Suprapubic skin (tissue), 3 donors: ENCODE measurements at regions not wholly inside any gene's neighbourhood (a gene's known extent, or its start where the extent isn't known, plus 50 kb on each side); places are given as distances from the start of the nearest gene placed in this dataset.
"Not testable (repeated sequence)": the region's sequence is repeated elsewhere in the genome, so short reads cannot be mapped to it uniquely, and the experiment has no call there.

ENCODE experiments used
- CTCF ChIP-seq, 2 donors: fragments of 200-600 bp in 1 of 2; fragments of 450-650 bp in 1 of 2; sonication (generic) in 1 of 2; IDR thresholded peaks; one replicate each; pipeline ENCODE4 v1.5.1; 2016 to 2019; ENCODE audit warnings: antibody characterized with exemption in 2 of 2, mild to moderate bottlenecking in 1 of 2, moderate library complexity in 1 of 2
- POLR2A ChIP-seq, 2 donors: fragments of 450-650 bp; IDR thresholded peaks; one replicate each; pipeline ENCODE4 v1.6.1; 2017; ENCODE audit warnings: antibody characterized with exemption in 2 of 2, mild to moderate bottlenecking in 2 of 2, moderate library complexity in 2 of 2

GRCh38 chr18:969311-969710 is 64.6 kb downstream of the ADCYAP1 start:
- TF ChIP-seq CTCF, POLR2A (IDR thresholded peaks at IDR 0.05): not testable (repeated sequence)
